ENCODE measurements at regions not wholly inside any gene's neighbourhood (a gene's known extent, or its start where the extent isn't known, plus 50 kb on each side); places are given as distances from the start of the nearest gene placed in this dataset.

GRCh38 chr2:59868981-59869380, 684.5 kb downstream of the BCL11A start:
- no peaks in the 10 kb centered on the region for H3K4me1 ChIP-seq
- WGBS, 3 donors, result 27 to 32% (median 29%) methylated on average over 2 of the region's 2 CpGs
- intact Hi-C loops (cut with DNase I), result no loop called here

GRCh38 chr2:59866436-59866835, 687.0 kb downstream of the BCL11A start:
- DNase-seq (no peak), ATAC-seq (no peak)
- H3K9me3 ChIP-seq, result peaks cover 4% of the 10 kb centered on the region
- H3K27me3 ChIP-seq (ENCODE audit: insufficient read depth in 3 of 3, low read length in 2 of 3), result no peaks in the 10 kb centered on the region
- no peak overlapping the region for H3K4me3 ChIP-seq
- H3K27ac ChIP-seq, result no peak overlapping the region
- H3K4me1 ChIP-seq, result no peaks in the 10 kb centered on the region
- 70 to 88% (median 85%) methylated on average over 3 of the region's 3 CpGs for whole genome bisulfite sequencing, 3 donors
- no peak for TF ChIP-seq CTCF (IDR thresholded peaks at IDR 0.05)
- H3K36me3 ChIP-seq (ENCODE audit: insufficient read depth in 1 of 2, low read depth in 1 of 2), result no peaks in the 10 kb centered on the region
- intact Hi-C loops (cut with DNase I), result no loop called here

More at GRCh38 chr2:59868981-59869380, 684.5 kb downstream of the BCL11A start:
- H3K27me3 ChIP-seq (ENCODE audit: insufficient read depth in 3 of 3, low read length in 2 of 3), result no peaks in the 10 kb centered on the region
- no peaks in the 10 kb centered on the region for H3K36me3 ChIP-seq (ENCODE audit: insufficient read depth in 1 of 2, low read depth in 1 of 2)
- H3K27ac ChIP-seq, result no peak overlapping the region
- ATAC-seq, result no peak
- TF ChIP-seq CTCF (IDR thresholded peaks at IDR 0.05), result no peak
- DNase-seq, result no peak
- no peaks in the 10 kb centered on the region for H3K9me3 ChIP-seq
- no peak overlapping the region for H3K4me3 ChIP-seq

GRCh38 chr2:59858540-59858939, 694.9 kb downstream of the BCL11A start:
- 53 to 77% (median 61%) methylated on average over 7 of the region's 7 CpGs for WGBS, 3 donors
- no peak for DNase-seq
- ATAC-seq, result no peak
- intact Hi-C loops (cut with DNase I), result no loop called here
- H3K27me3 ChIP-seq (ENCODE audit: insufficient read depth in 3 of 3, low read length in 2 of 3), result peaks cover 0 to 2% (median 0%) of the 10 kb centered on the region in 3 donors
- H3K4me1 ChIP-seq, result no peaks in the 10 kb centered on the region
- no peak overlapping the region for H3K27ac ChIP-seq
- no peak overlapping the region for H3K4me3 ChIP-seq
- no peak for TF ChIP-seq CTCF (IDR thresholded peaks at IDR 0.05)
- H3K9me3 ChIP-seq, result peaks cover 7% of the 10 kb centered on the region
- no peaks in the 10 kb centered on the region for H3K36me3 ChIP-seq (ENCODE audit: insufficient read depth in 1 of 2, low read depth in 1 of 2)

GRCh38 chr2:59857109-59857508, 696.3 kb downstream of the BCL11A start:
- peaks cover 0 to 2% (median 0%) of the 10 kb centered on the region in 3 donors for H3K27me3 ChIP-seq (ENCODE audit: insufficient read depth in 3 of 3, low read length in 2 of 3)
- ATAC-seq (no peak), DNase-seq (no peak)
- no peak for TF ChIP-seq CTCF (IDR thresholded peaks at IDR 0.05)
- no peak overlapping the region for H3K4me3 ChIP-seq
- intact Hi-C loops (cut with DNase I), result no loop called here
- no peaks in the 10 kb centered on the region for H3K4me1 ChIP-seq
- H3K9me3 ChIP-seq, result peaks cover 7% of the 10 kb centered on the region
- no peaks in the 10 kb centered on the region for H3K36me3 ChIP-seq (ENCODE audit: insufficient read depth in 1 of 2, low read depth in 1 of 2)
- no peak overlapping the region for H3K27ac ChIP-seq

GRCh38 chr2:59856391-59856790, 697.1 kb downstream of the BCL11A start:
- TF ChIP-seq CTCF (IDR thresholded peaks at IDR 0.05), result no peak
- H3K27ac ChIP-seq, result no peak overlapping the region
- intact Hi-C loops (cut with DNase I), result no loop called here
- peaks cover 0 to 2% (median 0%) of the 10 kb centered on the region in 3 donors for H3K27me3 ChIP-seq (ENCODE audit: insufficient read depth in 3 of 3, low read length in 2 of 3)
- H3K36me3 ChIP-seq (ENCODE audit: insufficient read depth in 1 of 2, low read depth in 1 of 2), result no peaks in the 10 kb centered on the region
- H3K4me3 ChIP-seq, result no peak overlapping the region
- no peak for ATAC-seq
- no peak for DNase-seq
- H3K9me3 ChIP-seq, result peaks cover 3% of the 10 kb centered on the region
- WGBS, 3 donors, result 73 to 82% (median 79%) methylated on average over 3 of the region's 3 CpGs
- no peaks in the 10 kb centered on the region for H3K4me1 ChIP-seq
